GF-D8 (cell line): ENCODE measurements at regions not wholly inside any gene's neighbourhood (a gene's known extent, or its start where the extent isn't known, plus 50 kb on each side); places are given as distances from the start of the nearest gene placed in this dataset.

Source experiments
- DNase-seq: peaks from one replicate; lab custom pipeline; 2025; lab: John Stamatoyannopoulos, UW

DNA sequence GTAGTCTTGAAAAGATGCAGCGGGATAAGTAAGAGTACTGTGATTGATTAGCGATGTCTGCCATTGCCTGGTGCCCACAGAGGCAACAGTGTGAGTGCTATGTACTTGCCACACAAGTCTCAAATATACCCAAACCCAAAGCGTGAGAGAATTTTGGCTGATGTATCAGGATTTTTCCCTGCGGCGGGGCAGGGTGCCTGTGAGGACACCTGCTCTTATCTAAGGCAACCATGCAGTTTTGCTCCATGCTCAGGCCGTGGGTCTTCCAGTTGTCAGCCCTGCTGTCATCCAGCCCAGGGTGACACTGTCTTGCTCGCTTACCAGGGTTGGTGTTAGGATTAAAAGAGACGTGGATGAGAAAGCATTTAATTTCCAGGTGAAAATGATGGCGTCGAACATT is 202.7 kb downstream of the PTPRU start:
- DNase-seq, result no peak

DNA sequence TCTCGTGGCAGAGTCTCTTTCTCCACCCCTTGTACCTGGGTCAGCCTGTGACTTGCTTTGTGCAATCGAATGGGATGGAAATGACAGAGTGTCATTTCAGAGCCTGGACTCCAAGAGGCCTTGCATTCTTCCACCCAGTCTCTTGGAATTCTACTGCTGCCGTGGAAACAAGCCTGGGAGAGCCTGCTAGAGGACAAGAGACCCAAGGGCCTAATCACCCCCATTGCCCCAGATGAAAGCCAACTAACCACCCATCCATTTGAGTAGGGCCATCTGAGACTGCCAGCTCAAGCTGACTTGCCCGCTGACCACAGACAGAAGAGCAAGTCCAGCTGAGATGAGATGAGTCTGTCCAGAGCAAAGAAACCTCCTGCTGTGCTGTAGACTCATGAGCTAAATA is 201.6 kb downstream of the PTPRU start:
- DNase-seq, result no peak

DNA sequence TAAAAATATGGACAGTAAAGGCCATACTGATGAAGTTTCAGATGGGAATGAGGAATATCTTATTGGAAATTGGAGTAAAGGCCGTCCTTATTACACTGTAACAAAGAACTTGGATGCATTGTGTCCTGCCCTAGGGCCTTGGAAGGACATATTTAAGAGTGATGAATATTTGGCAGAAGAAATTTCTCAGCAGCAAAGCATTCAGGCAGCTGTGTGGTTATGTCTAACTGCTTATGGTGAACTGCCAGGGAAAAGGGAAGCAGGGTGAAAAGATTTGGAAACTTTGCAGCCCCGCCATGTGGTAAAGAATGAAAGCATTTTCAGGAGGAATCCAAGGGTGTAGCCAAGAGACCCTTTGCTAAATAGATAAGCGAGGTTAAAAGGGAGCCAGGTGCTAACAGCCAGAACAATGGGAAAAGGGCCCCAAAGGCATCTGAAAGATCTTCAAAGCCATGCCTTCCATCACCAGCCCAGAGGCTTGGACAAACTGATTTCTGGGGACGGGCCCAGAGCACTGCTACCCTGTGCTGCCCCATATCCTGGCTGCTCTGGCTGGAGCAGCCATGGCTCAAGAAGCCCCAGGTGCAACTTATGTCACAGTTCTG is 200.0 kb downstream of the PTPRU start:
- DNase-seq, result no peak

DNA sequence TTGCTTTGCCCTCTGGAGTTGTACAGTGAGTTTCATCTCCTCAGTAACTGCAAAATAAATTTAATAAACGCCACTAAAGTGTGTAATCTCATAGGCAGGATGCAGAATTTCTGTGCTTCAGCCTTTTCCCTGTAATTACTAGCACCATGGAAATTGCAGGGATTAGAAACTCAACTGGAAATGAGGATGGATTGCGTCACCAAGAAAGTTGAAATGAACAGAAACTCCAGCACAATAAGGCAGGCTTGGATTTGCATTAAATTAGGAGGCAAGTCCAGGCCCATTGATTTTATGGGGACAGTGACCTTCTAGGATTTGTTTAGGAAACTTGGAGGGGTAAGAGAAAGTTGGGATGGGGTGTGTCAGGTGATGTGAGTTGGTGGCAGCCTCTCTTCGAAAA is 197.5 kb downstream of the PTPRU start:
- DNase-seq, result no peak

DNA sequence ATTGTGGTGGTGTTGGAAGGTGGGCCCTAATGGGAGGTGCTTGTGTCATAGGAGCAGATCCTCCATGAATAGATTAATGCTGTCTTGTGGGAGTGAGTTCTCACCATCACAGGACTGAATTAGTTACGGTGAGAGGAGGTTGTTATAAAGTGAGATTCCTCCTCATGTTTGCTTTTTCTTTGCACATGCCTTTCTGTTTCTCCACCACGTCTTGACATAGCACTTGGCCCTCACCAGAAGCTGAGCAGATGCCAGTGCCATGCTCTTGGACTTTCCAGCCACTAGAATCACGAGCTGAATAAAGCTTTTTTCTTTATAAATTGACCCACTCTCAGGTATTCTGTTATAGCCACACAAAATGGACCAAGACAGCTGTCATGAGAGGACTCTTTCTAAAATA is 194.8 kb downstream of the PTPRU start:
- no peak for DNase-seq

DNA sequence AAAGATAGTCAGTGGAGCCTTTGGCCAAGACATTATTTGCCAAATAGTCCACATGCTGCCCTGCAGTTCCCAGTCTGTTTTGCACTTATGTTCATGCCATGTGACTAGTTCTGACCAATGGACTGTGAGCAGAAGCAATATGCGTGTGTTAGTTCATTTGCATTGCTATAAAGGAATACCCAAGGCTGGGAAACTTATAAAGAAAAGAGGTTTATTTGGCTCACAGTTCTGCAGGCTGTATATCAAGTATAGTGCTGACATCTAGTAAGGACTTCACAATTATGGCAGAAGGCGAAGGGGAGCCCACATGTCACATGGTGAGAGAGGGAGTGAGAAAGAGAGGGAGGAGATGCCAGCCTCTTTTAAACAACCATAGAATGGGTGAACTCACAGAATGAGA is 193.3 kb downstream of the PTPRU start:
- no peak for DNase-seq

DNA sequence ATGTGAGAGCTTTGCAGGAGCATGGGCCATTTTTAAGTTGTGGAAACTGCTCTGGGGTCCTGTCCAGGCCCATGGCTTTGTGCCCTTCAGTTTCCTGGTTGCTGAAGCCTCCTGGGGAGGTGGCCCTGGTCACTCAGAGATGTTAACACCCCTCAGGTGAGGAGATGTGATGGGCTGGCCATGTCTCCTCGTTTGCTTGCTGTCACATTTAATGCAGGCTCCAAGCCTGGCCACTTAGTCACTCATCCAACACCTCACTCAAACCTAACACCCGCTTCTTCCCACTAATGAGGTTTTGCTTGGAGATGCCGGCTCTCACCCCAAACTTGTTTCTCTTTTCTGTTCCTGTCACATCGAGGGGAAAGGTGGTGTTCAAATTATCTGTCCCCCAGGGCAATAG is 192.7 kb downstream of the PTPRU start:
- no peak for DNase-seq

DNA sequence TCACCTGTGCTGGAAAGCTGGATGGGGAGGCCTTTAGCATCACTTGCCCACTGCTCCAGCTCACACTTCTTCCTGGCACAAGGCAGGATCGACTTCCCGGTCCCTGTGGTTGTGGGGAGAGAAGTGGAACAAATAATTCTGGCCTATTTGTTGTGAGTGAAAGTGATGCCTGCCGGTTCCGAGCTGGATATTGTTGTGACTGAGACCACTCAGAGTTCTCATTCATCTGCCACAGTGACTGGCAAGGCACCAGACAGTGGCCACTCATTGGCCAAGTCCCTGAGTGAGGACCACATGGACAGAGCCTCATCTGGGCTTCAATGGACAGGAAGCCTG is 191.9 kb downstream of the PTPRU start:
- no peak for DNase-seq

DNA sequence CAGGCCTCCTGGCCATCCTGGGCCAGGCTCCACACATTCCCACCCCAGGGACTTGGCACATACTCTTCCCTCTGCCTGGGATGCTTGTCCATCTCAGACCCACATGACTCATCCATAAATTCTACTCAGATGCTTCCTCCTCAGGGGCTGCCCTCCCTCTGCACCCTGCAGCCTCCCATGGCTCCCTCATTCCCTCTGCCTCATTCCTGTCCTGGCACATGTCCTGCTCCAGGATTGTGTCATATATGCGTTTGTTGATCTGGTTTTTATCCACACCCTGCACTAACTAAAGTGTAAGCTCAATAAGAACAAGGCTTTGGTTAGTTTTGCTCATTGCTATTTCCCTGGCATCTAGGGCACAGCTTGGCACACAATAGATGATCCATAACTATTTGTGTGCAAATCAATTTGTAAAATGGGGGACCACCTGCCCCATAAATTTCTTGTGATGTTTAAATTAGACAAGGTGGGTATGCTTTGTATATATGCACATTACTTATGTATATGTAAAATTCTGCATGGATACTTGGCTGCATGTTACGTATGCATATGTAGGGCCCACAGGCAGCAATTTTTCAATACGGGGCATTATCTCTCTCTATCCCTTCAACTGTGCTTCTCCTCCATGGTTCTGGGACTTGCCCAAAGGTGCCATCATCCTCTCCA is 191.4 kb downstream of the PTPRU start:
- no peak for DNase-seq

DNA sequence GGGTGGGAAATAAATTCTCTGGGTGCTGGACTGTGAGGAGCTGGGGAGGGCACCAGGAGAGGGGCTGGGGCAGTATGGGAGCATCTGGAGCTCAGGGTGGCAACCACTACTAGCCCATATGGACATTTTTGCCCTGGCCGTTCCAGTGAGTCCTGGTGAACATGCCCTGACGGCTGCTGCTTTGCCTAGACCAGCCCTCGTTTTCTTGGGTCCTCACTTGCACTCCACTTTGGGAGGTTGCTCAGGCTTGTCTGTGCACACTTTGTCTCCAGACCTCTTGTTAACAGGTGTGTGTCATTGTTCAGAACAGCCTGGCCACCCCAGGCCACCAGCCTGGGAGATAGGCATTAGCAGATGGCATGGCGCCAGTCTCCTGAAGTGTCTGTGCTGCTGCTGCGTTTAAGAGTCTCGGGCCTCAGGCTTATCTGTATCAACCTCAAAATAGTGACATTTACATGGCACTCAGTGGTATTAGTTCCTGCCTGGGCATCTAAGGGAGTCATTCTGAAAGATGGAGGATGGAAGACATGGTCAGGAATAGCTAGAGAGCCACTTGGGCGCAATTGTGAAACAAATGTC is 190.5 kb downstream of the PTPRU start:
- DNase-seq, result no peak

DNA sequence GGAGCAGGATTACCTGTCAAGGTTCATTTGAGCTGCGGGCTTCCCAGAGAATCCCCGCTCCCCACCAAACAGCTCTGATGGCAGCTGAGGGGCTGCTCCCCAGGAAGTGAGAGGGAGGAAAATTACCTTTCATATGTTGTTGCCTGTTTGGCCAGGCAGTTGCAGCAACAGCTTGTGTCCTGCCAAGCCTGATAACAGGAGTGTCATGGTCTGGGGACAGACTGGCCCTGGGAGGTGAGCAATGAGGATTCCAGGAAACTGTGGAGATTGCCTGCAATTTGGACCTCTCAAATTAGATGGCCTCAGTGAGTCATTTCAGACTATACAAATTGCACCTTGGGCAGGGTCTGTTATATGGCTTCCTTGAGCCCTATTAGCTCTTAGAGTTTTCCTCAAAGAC is 189.3 kb downstream of the PTPRU start:
- no peak for DNase-seq

DNA sequence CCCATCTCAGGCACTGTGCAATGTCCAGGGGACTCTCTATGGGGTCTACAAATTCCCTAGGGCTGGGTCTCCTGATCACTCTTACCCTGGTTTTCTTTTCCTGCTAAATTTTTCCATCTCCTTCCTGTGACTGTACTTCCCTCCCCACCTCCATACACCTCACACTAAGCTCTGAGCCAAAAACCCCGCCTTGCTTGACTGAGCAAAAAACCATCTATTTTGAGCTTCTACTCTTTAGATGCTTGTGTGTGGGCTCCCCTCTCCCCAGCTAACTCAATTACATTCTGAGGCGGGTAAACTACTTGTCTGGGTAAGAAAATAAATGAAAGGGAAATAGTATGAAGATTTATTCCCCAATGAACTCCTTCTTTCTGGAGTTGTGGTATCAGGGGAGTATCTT is 187.9 kb downstream of the PTPRU start:
- DNase-seq, result no peak

DNA sequence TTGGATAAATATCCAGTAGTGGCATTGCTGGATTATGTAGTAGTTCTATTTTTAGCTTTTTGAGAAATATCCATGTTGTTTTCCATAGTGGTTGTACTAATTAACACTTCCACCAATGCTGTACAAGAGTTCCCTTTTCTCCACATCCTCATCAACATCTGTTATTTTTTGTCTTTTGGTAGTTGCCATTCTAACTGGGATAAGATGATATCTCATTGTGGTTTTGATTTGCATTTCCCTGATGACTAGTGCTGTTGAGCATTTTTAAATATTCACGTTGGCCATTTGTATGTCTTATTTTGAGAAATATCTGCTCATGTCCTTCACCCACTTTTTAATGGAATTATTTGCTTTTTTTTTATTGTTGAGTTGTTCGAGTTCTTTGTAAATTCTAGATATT is 183.9 kb downstream of the PTPRU start:
- no peak for DNase-seq

DNA sequence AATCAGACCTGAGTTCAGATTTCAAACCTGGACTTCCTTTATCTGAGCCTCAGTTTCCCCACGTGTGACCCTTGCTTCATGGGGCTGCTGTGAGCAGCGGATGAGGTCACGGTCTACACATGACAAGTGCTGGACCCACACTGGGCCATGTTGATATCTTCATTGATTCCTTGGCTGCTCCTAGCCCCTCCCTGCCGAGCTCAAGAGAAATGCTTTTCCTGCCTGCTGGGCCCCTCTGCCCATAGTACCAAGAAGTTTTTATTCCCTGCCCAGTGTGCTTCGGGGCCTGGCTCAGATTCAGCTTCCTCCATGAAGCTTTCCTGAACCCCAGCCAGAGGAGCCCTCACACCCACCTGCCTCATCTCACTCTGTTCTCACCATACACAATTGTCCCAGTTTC is 181.6 kb downstream of the PTPRU start:
- DNase-seq, result no peak

DNA sequence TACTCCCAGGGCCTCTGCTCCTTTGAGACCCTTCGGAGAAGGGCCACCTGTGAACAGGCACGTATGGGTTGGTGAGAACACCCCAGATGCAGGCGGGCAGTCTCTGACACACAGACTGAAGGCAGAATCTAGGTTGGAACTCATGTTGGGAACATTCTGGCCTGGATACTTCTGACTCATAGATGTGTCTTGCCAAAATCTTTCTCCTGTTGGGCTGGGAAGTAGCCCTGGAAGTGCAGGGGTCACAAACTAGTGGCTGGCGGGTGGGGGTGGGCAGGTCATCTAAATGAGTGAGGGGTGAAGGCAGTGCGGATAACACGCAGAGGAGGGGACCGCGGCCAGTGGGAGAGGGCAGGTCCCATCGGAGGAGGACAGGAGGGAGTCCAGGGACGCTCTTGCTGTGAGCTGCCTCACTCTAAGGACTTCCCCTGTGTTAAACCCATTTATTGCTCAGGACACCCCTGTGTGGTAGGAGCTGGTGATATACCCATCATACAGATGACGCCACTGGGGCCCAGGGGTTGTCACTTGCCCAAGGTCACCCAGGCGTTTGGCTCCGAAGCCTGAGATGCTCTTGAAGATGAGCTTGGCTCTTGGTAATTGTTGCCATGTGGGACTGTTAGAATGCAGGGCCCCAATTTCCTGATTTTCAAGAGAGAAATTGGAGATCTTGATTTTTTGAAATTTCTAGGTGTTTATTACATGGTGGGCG is 181.0 kb downstream of the PTPRU start:
- no peak for DNase-seq

DNA sequence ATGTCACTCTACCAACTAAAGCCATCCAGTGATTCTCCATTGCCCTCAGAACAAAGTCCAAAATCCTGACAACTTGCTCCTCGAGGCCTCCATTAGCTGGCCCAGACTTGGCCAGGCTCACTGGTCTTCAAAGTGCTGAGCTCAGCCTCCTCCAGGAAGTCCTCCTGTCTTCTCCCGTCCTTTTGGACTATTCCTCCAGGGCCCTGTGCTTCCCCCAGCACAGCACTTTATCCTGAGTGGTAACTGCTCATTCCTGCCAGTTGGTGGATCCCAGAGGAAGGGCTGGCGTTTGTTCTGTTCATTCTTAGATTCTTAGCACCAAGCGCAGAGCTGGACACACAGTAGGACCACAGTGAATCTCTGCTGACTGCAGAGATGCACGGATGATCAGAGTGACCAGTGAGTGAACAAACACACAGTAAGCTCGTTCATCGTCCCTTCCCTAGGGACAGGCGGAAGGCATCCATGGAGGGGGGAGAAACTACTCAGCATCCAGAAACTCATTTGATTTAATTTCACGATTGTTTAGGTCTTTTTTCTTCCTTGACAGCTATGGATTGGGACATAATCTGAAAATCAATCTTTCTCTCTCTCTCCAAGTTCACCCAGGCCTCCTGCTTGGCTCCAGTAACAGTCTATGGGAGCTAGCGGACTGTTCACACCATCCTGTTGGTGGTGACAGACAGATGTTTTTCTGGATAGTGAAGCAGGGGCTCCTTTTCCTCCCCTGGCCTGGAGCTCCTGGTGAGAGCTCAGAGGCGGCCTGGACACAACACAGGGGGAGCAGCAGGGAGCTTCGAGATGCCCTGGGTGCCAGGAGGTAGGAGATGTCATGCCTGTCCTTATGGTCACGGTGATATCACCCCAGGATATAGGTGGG is 180.2 kb downstream of the PTPRU start:
- no peak for DNase-seq

DNA sequence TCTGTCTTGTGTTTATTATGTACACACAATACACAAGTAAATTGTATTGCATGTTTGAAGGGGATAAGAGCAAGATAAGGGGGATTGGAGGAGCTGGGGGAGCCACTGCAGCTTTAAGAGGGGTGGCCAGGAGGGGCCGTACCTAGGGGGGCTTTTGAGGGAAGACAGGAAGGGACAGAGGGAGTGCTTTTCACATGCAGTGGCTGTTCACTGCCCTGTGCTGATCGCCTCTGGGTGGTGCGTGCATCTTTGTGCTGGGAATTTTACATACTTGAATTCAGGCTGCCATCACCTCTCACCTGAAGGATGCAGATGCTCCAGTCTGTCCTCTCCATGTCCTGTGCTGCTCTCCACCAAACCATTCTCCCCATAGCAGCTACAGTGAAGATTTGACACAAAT is 179.5 kb downstream of the PTPRU start:
- no peak for DNase-seq

DNA sequence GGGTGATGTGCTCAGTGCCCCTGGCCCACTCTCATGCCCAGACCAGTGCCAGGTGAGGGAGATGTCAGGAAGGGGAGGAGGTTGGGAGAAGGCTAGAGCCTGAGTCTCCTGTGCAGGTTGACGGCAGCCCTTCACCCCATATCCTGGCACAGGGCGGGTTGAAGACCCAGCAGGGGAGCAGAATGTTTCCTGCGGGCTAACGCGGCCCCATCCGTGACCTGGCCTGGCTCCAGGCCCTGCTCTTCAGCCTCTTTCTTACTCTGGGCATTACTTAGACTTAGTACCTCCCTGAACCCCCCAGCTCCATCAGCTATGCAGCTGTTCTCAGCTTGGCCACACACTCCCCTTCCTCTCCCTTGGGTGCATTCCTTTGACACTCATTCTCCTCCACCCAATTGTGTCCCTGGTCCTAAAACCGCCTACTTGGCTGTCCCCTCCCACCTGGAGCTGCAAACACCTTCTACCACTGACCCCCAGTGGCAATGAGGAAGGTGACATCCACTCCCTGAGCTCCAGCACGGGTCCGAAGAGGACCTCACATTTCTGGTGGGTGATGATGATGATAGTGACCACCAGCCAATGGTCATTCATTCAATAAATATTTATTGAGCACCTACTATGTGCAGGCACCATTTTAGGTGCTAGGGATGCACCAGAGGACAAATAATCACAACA is 179.0 kb downstream of the PTPRU start:
- no peak for DNase-seq

DNA sequence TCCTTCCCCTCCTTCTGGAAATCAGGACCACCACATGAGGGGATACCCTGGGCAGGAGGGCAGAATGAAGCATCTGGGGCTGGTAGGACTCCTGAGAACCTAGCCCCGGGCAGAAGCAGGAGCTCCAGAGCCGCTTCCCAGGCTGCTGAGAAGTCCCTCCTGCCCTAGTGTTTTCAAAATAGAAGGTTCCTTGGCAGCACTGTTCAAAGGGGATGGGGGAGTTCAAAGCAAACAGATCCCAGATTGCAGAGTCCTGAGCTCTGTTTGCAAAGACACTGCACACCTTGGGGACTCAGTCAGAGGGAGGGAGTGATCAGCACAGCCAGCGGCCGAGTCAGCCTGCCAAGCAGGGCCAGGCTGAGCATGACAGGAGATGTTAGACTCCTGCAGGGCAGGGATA is 177.8 kb downstream of the PTPRU start:
- DNase-seq, result no peak

DNA sequence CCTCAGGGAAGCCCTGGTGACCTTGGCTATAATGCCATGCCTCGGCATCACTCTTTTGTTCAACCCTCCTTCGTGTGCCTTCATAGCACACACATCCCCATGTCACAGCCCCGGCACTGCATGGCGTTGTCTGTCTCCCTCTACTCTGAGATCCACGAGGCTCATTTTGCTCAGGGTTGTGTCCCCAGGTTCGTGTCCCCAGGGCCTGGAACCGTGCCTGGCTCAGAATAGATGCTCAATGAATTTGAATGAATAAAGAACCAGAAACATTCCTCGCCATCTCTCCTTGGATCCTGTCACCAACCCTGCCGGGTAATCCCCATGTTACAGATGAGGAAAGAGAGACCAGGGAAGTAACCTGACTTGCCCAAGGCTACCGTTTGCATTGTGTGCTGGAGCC is 177.3 kb downstream of the PTPRU start:
- DNase-seq, result no peak

DNA sequence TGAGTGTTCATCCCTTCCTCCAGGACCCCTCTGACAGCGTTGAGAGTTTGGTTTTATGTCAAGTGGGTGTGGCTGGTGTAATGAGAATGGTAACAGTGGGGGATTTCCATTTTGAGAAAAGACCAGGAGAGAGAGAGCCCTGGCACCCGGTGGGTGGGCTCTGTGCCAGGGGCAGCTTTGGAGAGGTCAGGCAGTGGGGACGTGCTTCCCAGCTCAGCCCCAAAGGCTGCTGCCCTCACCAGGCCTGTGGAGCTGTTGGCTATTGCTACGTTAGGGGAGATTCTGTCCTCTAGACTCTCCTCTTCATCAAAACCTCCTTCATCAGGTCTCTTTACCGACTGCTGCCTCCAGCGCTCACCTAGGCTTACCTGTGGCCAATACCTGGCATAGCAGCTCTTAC is 176.3 kb downstream of the PTPRU start:
- no peak for DNase-seq

DNA sequence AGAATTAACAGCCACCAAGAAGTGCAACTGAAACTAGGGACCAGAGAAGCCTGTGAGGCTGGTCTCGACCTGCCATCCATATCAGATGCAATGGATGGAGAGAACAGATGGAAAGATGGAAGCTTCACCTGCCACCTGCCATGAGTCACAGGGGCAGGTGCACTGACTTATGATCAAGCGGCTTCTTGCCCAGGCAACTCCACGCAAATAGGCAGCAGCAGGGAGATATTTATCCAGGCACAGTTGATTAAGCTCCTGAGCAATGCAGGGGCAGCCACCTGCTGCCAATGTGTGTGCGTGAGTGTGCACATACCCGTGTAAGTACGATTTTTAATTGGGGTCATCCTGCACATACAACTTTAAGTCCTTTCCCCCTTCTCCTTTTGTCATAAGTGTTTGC is 174.2 kb downstream of the PTPRU start:
- no peak for DNase-seq
